Choroid plexus epithelial cell (primary cell): ENCODE measurements at regions not wholly inside any gene's neighbourhood (a gene's known extent, or its start where the extent isn't known, plus 50 kb on each side); places are given as distances from the start of the nearest gene placed in this dataset.

ENCODE experiments used
- DNase-seq: peaks from one replicate; pipeline ENCODE4 v3.0.0-alpha.2; 2010; ENCODE audit warnings: low read depth
- H3K4me3 ChIP-seq: 2 replicates; pipeline ENCODE4 v1.5.1; 2011; ENCODE audit warnings: low read depth, mild to moderate bottlenecking, control low read depth, low read length, moderate library complexity
- CTCF ChIP-seq: conservative IDR thresholded peaks from 2 replicates; pipeline ENCODE4 v1.5.1; 2011; ENCODE audit warnings: low read depth, mild to moderate bottlenecking, control low read depth, inconsistent platforms, low read length, moderate library complexity

- no peak for DNase-seq
- TF ChIP-seq CTCF, result no peak
These were observed 294.2 kb upstream of the JARID2 start for GRCh38 chr6:14951704-14952103.

DNA sequence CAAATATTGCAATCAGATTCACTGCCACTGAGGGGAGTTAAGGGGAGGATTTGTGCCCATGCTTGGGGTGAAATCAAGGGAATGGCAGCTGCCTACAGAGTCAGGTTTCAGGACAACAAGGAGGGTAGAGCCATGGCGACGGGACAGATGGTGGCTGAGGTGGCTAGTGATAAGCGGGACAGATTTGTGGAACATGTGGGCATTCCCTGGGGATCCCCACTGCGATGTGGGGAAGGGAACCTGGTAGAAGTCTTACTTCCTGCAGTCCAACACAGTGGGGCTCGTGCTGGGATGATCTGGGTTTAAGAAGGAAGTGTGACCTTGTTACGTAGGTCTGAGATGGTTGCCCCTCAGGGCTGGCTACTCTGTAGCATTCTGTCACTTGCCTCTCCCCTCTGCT lies 292.0 kb upstream of the JARID2 start:
- no peak for DNase-seq
- no peak overlapping the region for H3K4me3 ChIP-seq
- no peak for TF ChIP-seq CTCF

More at GRCh38 chr6:14951704-14952103, 294.2 kb upstream of the JARID2 start:
- H3K4me3 ChIP-seq, result no peak overlapping the region

DNA sequence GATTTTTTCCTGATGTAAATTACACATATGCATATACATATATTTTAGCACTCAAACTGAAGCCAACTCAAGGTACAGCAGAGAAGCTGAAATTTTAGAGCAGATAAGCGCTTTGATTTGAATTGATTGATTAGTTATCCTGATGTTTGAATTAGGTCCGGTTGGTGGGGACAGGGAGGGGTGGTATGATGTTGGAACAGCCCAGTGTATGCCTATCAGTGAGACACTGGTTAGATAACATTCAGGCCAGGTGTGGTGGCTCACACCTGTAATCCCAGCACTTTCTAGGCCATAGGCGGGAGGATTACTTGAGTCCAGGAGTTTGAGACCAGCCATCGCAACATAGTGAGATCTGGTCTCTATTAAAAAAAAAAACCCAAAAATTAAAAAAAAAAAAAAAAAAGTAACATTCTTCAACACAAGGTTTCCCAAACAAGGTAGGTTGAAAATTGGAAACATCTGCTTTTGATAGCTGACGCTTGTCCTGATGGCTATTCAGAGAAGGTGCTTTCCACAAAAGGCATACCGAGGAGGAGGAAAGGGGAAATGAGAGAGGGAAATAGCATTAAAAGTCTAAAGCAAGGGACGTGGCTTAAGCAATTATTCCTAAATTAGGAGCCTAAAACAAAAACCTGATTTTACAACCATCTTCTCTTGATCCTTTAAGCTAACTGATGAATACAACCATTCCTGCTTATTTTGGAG lies 288.4 kb upstream of the JARID2 start:
- H3K4me3 ChIP-seq, result no peak overlapping the region
- DNase-seq, result no peak
- no peak for TF ChIP-seq CTCF

DNA sequence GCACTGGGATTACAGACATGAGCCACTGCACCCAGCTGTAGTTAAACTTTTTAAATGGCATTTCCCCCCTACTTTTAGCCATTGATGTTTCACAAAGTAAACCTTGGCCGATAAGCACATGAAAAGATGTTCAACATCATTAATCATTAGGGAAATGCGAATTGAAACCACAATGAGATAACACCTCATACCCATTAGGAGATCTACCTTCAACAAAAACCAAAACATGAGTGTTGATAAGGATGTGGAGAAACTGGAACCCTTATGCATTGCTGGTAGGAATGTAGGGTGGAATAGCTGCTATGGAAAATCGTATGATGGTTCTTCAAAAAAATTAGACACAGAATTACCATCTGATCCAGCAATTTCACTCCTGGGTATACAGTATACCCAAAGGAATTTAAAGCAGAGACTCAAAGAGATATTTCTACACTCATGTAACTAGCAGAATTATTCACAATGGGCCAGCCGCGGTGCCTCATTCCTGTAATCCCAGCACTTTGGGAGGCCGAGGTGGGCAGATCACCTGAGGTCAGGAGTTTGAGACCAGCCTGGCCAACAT lies 286.5 kb upstream of the JARID2 start:
- H3K4me3 ChIP-seq, result no peak overlapping the region
- DNase-seq, result no peak
- no peak for TF ChIP-seq CTCF

DNA sequence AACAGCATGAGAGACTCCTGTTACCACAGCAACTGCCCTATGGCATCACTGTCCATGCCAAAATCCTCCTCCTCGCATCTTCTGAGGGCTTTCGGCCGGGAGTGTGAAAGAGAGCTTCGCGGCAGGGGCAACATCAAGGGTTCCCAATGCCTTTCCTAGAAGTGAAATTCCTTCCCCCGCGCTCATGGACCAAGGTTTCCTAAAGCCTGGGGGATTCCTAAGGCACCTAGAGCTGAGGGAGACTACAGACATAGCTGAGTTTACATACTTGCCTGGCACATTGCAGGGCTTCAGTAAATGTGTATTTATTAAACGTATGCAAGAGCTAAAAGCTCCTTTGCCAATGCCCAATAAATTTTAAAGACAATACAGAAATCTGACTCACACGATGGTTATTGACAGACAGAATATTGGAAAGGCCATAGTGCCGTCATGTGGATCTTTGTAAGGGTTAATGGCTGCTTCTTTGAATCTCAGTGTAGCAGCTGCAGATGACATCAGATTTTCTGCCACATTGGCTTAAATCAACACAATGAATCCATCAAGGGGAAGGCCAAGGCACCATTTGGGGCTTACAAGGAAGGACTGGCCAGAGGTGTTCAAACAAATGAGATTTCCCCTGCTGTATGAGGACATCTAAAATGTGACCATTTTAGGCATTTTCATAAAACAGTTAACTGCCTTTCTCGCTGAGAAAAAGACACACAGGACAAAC lies 281.2 kb upstream of the JARID2 start:
- TF ChIP-seq CTCF, result no peak
- DNase-seq, result no peak
- no peak overlapping the region for H3K4me3 ChIP-seq

GRCh38 chr6:14965424-14966075 lies 280.3 kb upstream of the JARID2 start:
- no peak for TF ChIP-seq CTCF
- DNase-seq, result no peak
- H3K4me3 ChIP-seq, result no peak overlapping the region
